GM19043 (cell line): ENCODE measurements at regions not wholly inside any gene's neighbourhood (a gene's known extent, or its start where the extent isn't known, plus 50 kb on each side); places are given as distances from the start of the nearest gene placed in this dataset.

Experiments
- ATAC-seq: cut with Tn5 transposase; IDR thresholded peaks from one replicate; pipeline ENCODE4 v1.9.1; 2021; ENCODE audit warnings: low read depth; ENCODE audit not compliant: unreplicated experiment

GRCh38 chr11:130816546-130817329, 99.5 kb downstream of the SNX19 start:
- ATAC-seq, result no peak

GRCh38 chr11:130817330-130817944, 98.8 kb downstream of the SNX19 start:
- ATAC-seq, result no peak

GRCh38 chr11:130819625-130820024, 96.7 kb downstream of the SNX19 start:
- no peak for ATAC-seq
